Activated B cell treated with CpG ODN at 0.5 μM for 24 hours (primary cell): ENCODE measurements at regions not wholly inside any gene's neighbourhood (a gene's known extent, or its start where the extent isn't known, plus 50 kb on each side); places are given as distances from the start of the nearest gene placed in this dataset.
A peak's percentile ranks its signal among the peaks of the same experiment; 100 is the strongest.

Source experiments
- ATAC-seq: fragments of 200-7000 bp; cut with Tn5 transposase; one replicate; pipeline ENCODE4 v1.10.0; 2021; ENCODE audit warnings: low read depth, mild to moderate bottlenecking, moderate library complexity
- CTCF ChIA-PET: fragments of 350-600 bp; sonication (Branson Sonifier 250); formaldehyde crosslinking; loops from one replicate; lab custom pipeline; 2021; ENCODE audit warnings: antibody characterized with exemption; lab: Charles Lee
- POLR2A ChIA-PET: fragments of 350-600 bp; sonication (Branson Sonifier 250); formaldehyde crosslinking; loops from one replicate; lab custom pipeline; 2021; ENCODE audit warnings: antibody characterized with exemption; lab: Charles Lee
- DNase-seq: peaks from one replicate; pipeline ENCODE4 v3.0.0; 2022
- H3K27ac Mint-ChIP-seq: one replicate; pipeline ENCODE4 v1.8.0; 2020; ENCODE audit warnings: mixed read lengths
- H3K27me3 Mint-ChIP-seq: one replicate; pipeline ENCODE4 v1.8.0; 2021; ENCODE audit warnings: mixed read lengths
- H3K36me3 Mint-ChIP-seq: one replicate; pipeline ENCODE4 v1.8.0; 2021; ENCODE audit warnings: low read depth, mixed read lengths
- H3K4me1 Mint-ChIP-seq: one replicate; pipeline ENCODE4 v1.8.0; 2021; ENCODE audit warnings: mixed read lengths
- H3K4me3 Mint-ChIP-seq: one replicate; pipeline ENCODE4 v1.8.0; 2020; ENCODE audit warnings: mild to moderate bottlenecking, mixed read lengths
- H3K9me3 Mint-ChIP-seq: one replicate; pipeline ENCODE4 v1.8.0; 2020; ENCODE audit warnings: mixed read lengths
- intact Hi-C: fragments of 100-400 bp; cut with micrococcal nuclease; formaldehyde crosslinking; loops from one replicate; pipeline ENCODE4 v1.15.1; 2024
- TF ChIP-seq, protein P1 (sequence below): fragments of 200-600 bp; IDR thresholded peaks from one replicate; pipeline ENCODE4 v1.8.0; 2022; ENCODE audit warnings: antibody characterized with exemption, mild to moderate bottlenecking

DNA sequence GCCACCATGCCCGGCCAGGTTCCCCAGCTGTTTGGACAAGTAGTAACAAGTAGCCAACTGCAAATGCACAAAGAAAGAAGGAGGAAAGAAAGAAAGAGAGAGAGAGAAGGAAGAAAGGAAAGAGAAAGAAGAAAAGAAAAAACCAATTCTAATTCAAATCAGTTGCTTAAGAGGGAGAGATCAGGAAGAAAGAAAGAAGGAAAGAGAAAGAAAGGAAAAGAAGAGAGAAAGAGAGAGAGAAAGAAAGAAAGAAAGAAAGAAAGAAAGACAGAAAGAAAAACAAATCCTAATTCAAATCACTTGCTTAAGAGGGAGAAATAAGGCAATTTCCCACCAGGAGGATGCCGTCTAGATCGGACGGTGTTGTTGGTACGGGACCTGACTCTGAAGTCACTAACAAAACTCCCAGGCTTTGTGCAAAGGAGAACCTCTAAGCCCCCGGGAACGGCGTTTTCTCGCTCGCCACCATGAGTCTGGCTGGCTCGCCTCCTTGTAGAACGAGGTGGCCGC is 95.5 kb upstream of the PPP2R3B start:
- Mint-ChIP-seq H3K4me3 (no peak overlapping the region), H3K27ac (no peak overlapping the region), H3K4me1 (no peaks in the 10 kb centered on the region), H3K9me3 (peaks cover 7% of the 10 kb centered on the region), H3K36me3 (no peaks in the 10 kb centered on the region), H3K27me3 (no peaks in the 10 kb centered on the region)
- POLR2A ChIA-PET, result no interaction called here
- ATAC-seq, result no peak
- TF ChIP-seq, protein P1, sequence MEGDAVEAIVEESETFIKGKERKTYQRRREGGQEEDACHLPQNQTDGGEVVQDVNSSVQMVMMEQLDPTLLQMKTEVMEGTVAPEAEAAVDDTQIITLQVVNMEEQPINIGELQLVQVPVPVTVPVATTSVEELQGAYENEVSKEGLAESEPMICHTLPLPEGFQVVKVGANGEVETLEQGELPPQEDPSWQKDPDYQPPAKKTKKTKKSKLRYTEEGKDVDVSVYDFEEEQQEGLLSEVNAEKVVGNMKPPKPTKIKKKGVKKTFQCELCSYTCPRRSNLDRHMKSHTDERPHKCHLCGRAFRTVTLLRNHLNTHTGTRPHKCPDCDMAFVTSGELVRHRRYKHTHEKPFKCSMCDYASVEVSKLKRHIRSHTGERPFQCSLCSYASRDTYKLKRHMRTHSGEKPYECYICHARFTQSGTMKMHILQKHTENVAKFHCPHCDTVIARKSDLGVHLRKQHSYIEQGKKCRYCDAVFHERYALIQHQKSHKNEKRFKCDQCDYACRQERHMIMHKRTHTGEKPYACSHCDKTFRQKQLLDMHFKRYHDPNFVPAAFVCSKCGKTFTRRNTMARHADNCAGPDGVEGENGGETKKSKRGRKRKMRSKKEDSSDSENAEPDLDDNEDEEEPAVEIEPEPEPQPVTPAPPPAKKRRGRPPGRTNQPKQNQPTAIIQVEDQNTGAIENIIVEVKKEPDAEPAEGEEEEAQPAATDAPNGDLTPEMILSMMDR, result no peak
- CTCF ChIA-PET, result no interaction called here
- no peak for DNase-seq
- intact Hi-C loops, result no loop called here

DNA sequence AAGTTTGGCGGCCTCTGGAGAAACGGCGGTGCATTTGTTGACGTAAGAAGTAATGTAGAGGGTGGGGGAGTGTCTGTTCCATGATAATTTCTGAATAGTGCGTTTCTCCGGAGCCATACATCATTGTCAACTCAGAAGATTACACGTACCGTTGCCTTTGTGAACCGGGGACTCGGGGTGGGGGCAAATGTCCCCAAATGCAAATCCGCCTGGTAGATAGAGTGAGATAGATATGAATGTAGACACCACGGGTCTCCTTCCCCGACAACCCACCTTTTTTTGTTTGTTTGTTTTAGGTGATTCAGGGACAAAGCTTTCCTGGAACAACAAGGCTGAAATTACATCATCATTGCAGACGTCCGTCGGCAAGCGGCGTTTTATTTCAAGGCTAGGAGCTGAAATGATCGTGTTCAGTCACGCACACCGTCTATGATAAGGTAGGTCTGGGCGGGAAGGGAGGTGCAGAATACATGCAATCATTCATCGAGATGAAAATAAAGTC is 96.0 kb upstream of the PPP2R3B start:
- no peaks in the 10 kb centered on the region for H3K36me3 Mint-ChIP-seq
- no peaks in the 10 kb centered on the region for H3K27me3 Mint-ChIP-seq
- TF ChIP-seq, protein P1, result no peak
- ChIA-PET POLR2A (no interaction called here), CTCF (no interaction called here)
- no peak overlapping the region for H3K27ac Mint-ChIP-seq
- ATAC-seq (no peak), DNase-seq (no peak)
- peaks cover 7% of the 10 kb centered on the region for H3K9me3 Mint-ChIP-seq
- intact Hi-C loops, result no loop called here
- H3K4me1 Mint-ChIP-seq, result no peaks in the 10 kb centered on the region
- no peak overlapping the region for H3K4me3 Mint-ChIP-seq

- H3K4me1 Mint-ChIP-seq, result no peaks in the 10 kb centered on the region
- no peak overlapping the region for H3K4me3 Mint-ChIP-seq
- H3K9me3 Mint-ChIP-seq, result peaks cover 7% of the 10 kb centered on the region
- ATAC-seq (no peak), DNase-seq (no peak)
- intact Hi-C loops, result no loop called here
- TF ChIP-seq, protein P1, result no peak
- POLR2A ChIA-PET, result no interaction called here
- no peaks in the 10 kb centered on the region for H3K27me3 Mint-ChIP-seq
- no peak overlapping the region for H3K27ac Mint-ChIP-seq
- H3K36me3 Mint-ChIP-seq, result no peaks in the 10 kb centered on the region
- CTCF ChIA-PET, result no interaction called here
Measured at GRCh38 chrX:485368-485767, 98.7 kb upstream of the PPP2R3B start.

DNA sequence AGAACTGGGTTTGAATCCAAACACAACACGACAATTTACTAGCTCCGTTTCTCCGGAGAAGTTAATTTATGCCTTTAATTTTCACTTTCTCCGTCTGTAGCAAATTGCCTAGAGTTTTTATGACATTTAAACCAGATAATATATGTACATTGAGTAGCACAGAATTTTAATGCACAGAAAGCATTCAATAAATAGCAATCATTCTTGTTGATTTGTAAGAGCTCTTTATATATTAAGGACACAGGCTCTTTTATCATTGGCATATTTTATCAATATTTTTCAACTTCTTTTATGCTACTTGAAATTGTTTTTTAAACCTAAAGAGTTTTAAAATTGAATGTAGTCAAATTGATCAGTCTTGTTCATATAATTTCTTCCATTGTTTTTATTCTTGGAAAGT is 99.6 kb upstream of the PPP2R3B start:
- H3K9me3 Mint-ChIP-seq, result peaks cover 7% of the 10 kb centered on the region
- H3K4me3 Mint-ChIP-seq, result no peak overlapping the region
- ChIA-PET POLR2A (no interaction called here), CTCF (no interaction called here)
- H3K27me3 Mint-ChIP-seq, result no peaks in the 10 kb centered on the region
- intact Hi-C loops, result no loop called here
- ATAC-seq (no peak), DNase-seq (no peak)
- no peaks in the 10 kb centered on the region for H3K4me1 Mint-ChIP-seq
- no peaks in the 10 kb centered on the region for H3K36me3 Mint-ChIP-seq
- H3K27ac Mint-ChIP-seq, result no peak overlapping the region
- TF ChIP-seq, protein P1, result no peak

DNA sequence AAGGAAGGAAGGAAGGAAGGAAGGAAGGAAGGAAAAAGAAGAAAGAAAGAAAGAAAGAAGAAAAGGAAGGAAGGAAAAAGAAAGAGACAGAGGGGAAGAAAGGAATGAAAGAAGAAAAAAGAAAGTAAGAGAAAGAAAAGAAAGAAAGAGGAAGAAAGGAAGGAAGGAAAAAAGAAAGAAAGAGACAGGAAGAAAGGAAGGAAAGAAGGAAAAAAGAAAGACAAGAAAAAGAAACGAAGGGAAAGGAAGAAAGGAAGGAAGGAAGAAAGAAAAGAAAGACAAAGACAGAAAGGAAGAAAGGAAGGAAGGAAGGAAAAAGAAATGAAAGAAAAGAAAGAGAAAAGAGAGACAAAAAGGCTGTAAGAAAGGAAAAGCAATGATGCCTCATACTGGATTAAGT is 101.1 kb upstream of the PPP2R3B start:
- ChIA-PET POLR2A (no interaction called here), CTCF (no interaction called here)
- ATAC-seq, result no peak
- Mint-ChIP-seq H3K27ac (no peak overlapping the region), H3K4me1 (no peaks in the 10 kb centered on the region), H3K36me3 (no peaks in the 10 kb centered on the region), H3K9me3 (peaks cover 3% of the 10 kb centered on the region), H3K27me3 (no peaks in the 10 kb centered on the region), H3K4me3 (no peak overlapping the region)
- TF ChIP-seq, protein P1, result peak; percentile 17
- intact Hi-C loops, result no loop called here
- DNase-seq, result no peak
